GM10248 (cell line): ENCODE measurements at regions not wholly inside any gene's neighbourhood (a gene's known extent, or its start where the extent isn't known, plus 50 kb on each side); places are given as distances from the start of the nearest gene placed in this dataset.

Experiments used
- CTCF ChIA-PET: fragments of 300-600 bp; sonication (Branson Sonifier 250); formaldehyde crosslinking; extraction: SDS; loops from one replicate; lab custom pipeline; 2021; ENCODE audit warnings: antibody characterized with exemption; lab: Yijun Ruan, JAX
- POLR2A ChIA-PET: fragments of 350-650 bp; sonication (Branson Sonifier 250); formaldehyde crosslinking; extraction: SDS; loops from one replicate; lab custom pipeline; 2020; ENCODE audit warnings: antibody characterized with exemption; lab: Yijun Ruan, JAX
- DNase-seq: peaks from one replicate; pipeline ENCODE4 v3.0.0; 2012; ENCODE audit errors: extremely low spot score
- TF ChIP-seq, protein P1 (sequence below): IDR thresholded peaks from 2 replicates; pipeline ENCODE4 v1.5.1; 2012; ENCODE audit warnings: mild to moderate bottlenecking, low read depth; ENCODE audit errors: extremely low read depth, missing control alignments, control extremely low read depth

GRCh38 chr4:179871726-179872125 is 2371.5 kb upstream of the TENM3 start:
- POLR2A ChIA-PET = no interaction called here

GRCh38 chr4:179872755-179873154 is 2370.4 kb upstream of the TENM3 start:
- ChIA-PET CTCF (interaction anchor here (0.8 kb wide), 1 partner anchor 793 kb away, joined by 3 read pairs; no protein-coding TSS in a partner anchor), POLR2A (no interaction called here)
- no peak for DNase-seq
- TF ChIP-seq, protein P1, sequence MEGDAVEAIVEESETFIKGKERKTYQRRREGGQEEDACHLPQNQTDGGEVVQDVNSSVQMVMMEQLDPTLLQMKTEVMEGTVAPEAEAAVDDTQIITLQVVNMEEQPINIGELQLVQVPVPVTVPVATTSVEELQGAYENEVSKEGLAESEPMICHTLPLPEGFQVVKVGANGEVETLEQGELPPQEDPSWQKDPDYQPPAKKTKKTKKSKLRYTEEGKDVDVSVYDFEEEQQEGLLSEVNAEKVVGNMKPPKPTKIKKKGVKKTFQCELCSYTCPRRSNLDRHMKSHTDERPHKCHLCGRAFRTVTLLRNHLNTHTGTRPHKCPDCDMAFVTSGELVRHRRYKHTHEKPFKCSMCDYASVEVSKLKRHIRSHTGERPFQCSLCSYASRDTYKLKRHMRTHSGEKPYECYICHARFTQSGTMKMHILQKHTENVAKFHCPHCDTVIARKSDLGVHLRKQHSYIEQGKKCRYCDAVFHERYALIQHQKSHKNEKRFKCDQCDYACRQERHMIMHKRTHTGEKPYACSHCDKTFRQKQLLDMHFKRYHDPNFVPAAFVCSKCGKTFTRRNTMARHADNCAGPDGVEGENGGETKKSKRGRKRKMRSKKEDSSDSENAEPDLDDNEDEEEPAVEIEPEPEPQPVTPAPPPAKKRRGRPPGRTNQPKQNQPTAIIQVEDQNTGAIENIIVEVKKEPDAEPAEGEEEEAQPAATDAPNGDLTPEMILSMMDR = no peak

More at GRCh38 chr4:179871726-179872125, 2371.5 kb upstream of the TENM3 start:
- CTCF ChIA-PET = interaction anchor here (1.2 kb wide), 1 partner anchor 793 kb away, joined by 4 read pairs; no protein-coding TSS in a partner anchor
- TF ChIP-seq, protein P1 = no peak
- DNase-seq = no peak

DNA sequence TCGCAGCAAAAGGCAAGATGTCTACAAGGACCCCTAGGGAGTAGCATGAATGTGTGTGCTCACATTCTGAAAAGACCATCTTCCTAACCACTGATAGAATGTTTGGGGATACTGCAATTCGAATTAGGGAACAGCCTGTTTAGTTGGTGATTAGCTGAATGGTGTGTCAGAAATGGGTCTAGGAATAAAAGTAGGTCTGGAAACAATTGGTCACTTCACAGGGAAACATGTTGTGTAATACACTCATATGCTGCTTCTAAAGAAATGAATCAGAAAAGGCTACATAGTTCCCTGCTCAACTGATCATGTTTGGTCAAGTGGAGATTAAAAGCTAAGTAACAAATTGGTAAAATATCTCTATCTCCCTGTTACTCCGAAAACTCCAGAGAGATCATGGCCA is 2362.4 kb upstream of the TENM3 start:
- POLR2A ChIA-PET = no interaction called here
- TF ChIP-seq, protein P1 = no peak
- CTCF ChIA-PET = interaction anchor here (1.4 kb wide), 1 partner anchor 14 kb away, joined by 3 read pairs; no protein-coding TSS in a partner anchor
- DNase-seq = no peak

- TF ChIP-seq, protein P1 = no peak
- POLR2A ChIA-PET = no interaction called here
- DNase-seq = no peak
- CTCF ChIA-PET = no interaction called here
Observed at GRCh38 chr4:179894066-179894778, 2349.0 kb upstream of the TENM3 start.

DNA sequence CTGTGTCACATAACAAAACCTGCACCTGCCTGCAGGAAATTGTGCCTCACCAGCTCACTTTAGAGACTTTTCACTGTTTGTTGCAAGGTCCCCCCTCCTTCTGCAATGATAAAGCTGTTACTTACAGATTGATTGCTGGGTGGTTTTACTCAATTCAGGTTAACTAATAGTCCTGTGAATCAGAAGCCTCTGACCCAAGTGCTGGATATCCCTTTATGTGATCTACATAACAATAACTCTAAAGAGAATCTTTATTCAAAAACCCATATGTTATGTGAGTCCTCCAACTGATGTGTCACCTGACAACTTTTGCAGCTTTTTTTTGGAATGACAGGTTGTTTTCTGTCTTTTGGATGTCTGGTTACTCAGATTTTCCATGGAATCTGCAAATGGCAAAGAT is 2323.6 kb upstream of the TENM3 start:
- ChIA-PET CTCF (no interaction called here), POLR2A (no interaction called here)
- no peak for DNase-seq
- TF ChIP-seq, protein P1 = no peak

DNA sequence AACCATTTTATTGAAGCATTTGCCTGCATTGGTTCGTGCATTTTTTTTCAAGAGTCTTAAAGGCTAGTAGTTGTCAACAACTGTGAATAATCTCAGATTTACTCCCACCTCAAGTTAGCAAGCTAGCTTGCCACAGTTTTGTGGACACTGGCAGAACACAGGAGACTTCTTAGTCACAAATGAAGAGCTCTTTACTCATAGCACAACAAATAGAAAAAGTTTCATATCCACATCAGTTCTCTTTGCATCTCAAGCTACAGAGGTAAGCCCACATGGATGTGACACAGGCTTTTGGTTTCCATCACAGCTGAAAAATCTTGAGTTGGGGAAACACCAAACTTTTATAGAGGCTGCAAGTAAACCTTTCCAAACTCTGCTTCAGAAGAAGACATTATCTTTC is 2315.7 kb upstream of the TENM3 start:
- TF ChIP-seq, protein P1 = no peak
- DNase-seq = peak; percentile 6
- POLR2A ChIA-PET = no interaction called here
- CTCF ChIA-PET = no interaction called here
